BLaER1 (cell line): ENCODE measurements at regions not wholly inside any gene's neighbourhood (a gene's known extent, or its start where the extent isn't known, plus 50 kb on each side); places are given as distances from the start of the nearest gene placed in this dataset.

ENCODE experiments used
- H3K27ac ChIP-seq: shearing (Covaris generic); formaldehyde crosslinking; 2 replicates; pipeline ENCODE4 v1.8.1; 2022
- H3K27me3 ChIP-seq: shearing (Covaris generic); formaldehyde crosslinking; 2 replicates; pipeline ENCODE4 v1.8.1; 2022
- H3K36me3 ChIP-seq: shearing (Covaris generic); formaldehyde crosslinking; 2 replicates; pipeline ENCODE4 v1.8.1; 2022
- H3K4me1 ChIP-seq: shearing (Covaris generic); formaldehyde crosslinking; 2 replicates; pipeline ENCODE4 v1.8.1; 2022
- H3K4me2 ChIP-seq: shearing (Covaris generic); formaldehyde crosslinking; 2 replicates; pipeline ENCODE4 v1.8.1; 2022
- H3K4me3 ChIP-seq: shearing (Covaris generic); formaldehyde crosslinking; 2 replicates; pipeline ENCODE4 v1.8.1; 2022
- H3K9ac ChIP-seq: shearing (Covaris generic); formaldehyde crosslinking; 2 replicates; pipeline ENCODE4 v1.8.1; 2022
- H3K9me3 ChIP-seq: shearing (Covaris generic); formaldehyde crosslinking; 2 replicates; pipeline ENCODE4 v1.8.1; 2022
- H4K20me1 ChIP-seq: shearing (Covaris generic); formaldehyde crosslinking; 2 replicates; pipeline ENCODE4 v1.8.1; 2022
- Cebpa-rat ChIP-seq: shearing (Covaris generic); IDR thresholded peaks from 2 replicates; pipeline ENCODE4 v1.8.1; 2022

- Histone ChIP-seq H3K4me1 (0 out of 2 replicates have a peak, but pooled peaks cover 12% of the 10 kb centered on the region), H3K36me3 (no peaks in the 10 kb centered on the region), H3K9ac (no peak overlapping the region), H3K27ac (no peak overlapping the region), H4K20me1 (no peaks in the 10 kb centered on the region; the same call in 1 of the 2 replicates), H3K9me3 (no peaks in the 10 kb centered on the region), H3K27me3 (peaks cover 96% of the 10 kb centered on the region), H3K4me3 (no peak overlapping the region), H3K4me2 (no peak overlapping the region)
- no peak for TF ChIP-seq Cebpa-rat
Observed at GRCh38 chrX:134747006-134747405, 50.0 kb downstream of the PABIR2 start.

GRCh38 chrX:134746410-134746785 lies 50.6 kb downstream of the PABIR2 start:
- Histone ChIP-seq H3K27me3 (peaks cover 94% of the 10 kb centered on the region), H3K27ac (no peak overlapping the region), H3K4me2 (no peak overlapping the region), H3K4me1 (0 out of 2 replicates have a peak, but pooled peaks cover 12% of the 10 kb centered on the region), H3K4me3 (no peak overlapping the region), H3K36me3 (no peaks in the 10 kb centered on the region), H3K9ac (no peak overlapping the region), H4K20me1 (no peaks in the 10 kb centered on the region; the same call in 1 of the 2 replicates), H3K9me3 (no peaks in the 10 kb centered on the region)
- TF ChIP-seq Cebpa-rat, result no peak

GRCh38 chrX:134745636-134746409 lies 51.2 kb downstream of the PABIR2 start:
- TF ChIP-seq Cebpa-rat, result no peak
- Histone ChIP-seq H3K9me3 (no peaks in the 10 kb centered on the region), H3K27ac (no peak overlapping the region), H3K4me1 (0 out of 2 replicates have a peak, but pooled peaks cover 12% of the 10 kb centered on the region), H3K4me3 (no peak overlapping the region), H4K20me1 (no peaks in the 10 kb centered on the region; the same call in 1 of the 2 replicates), H3K9ac (no peak overlapping the region), H3K27me3 (peaks cover 92% of the 10 kb centered on the region), H3K36me3 (no peaks in the 10 kb centered on the region), H3K4me2 (no peak overlapping the region)

- Histone ChIP-seq H3K9me3 (no peaks in the 10 kb centered on the region), H3K27ac (no peak overlapping the region), H3K9ac (no peak overlapping the region), H3K27me3 (peaks cover 96% of the 10 kb centered on the region), H4K20me1 (no peaks in the 10 kb centered on the region), H3K4me2 (no peak overlapping the region; the same call in 1 of the 2 replicates), H3K4me3 (no peak overlapping the region), H3K4me1 (0 out of 2 replicates have a peak, but pooled peaks cover 12% of the 10 kb centered on the region), H3K36me3 (no peaks in the 10 kb centered on the region)
- no peak for TF ChIP-seq Cebpa-rat
Observed at GRCh38 chrX:134743091-134743490, 53.9 kb downstream of the PABIR2 start.

GRCh38 chrX:134742573-134742972 lies 54.4 kb downstream of the PABIR2 start:
- TF ChIP-seq Cebpa-rat, result no peak
- H3K27me3 ChIP-seq, result peaks cover 96% of the 10 kb centered on the region
- no peaks in the 10 kb centered on the region for H4K20me1 ChIP-seq
- H3K9me3 ChIP-seq, result no peaks in the 10 kb centered on the region
- H3K27ac ChIP-seq, result no peak overlapping the region
- 0 out of 2 replicates have a peak, but pooled peaks cover 12% of the 10 kb centered on the region for H3K4me1 ChIP-seq
- no peak overlapping the region for H3K9ac ChIP-seq
- H3K4me2 ChIP-seq, result no peak overlapping the region; the same call in 1 of the 2 replicates
- H3K36me3 ChIP-seq, result no peaks in the 10 kb centered on the region
- H3K4me3 ChIP-seq, result no peak overlapping the region

GRCh38 chrX:134741746-134742145 lies 55.3 kb downstream of the PABIR2 start:
- Histone ChIP-seq H3K27me3 (peaks cover 96% of the 10 kb centered on the region), H3K4me2 (no peak overlapping the region), H3K9ac (no peak overlapping the region), H3K4me3 (no peak overlapping the region), H3K36me3 (no peaks in the 10 kb centered on the region), H3K9me3 (no peaks in the 10 kb centered on the region), H4K20me1 (no peaks in the 10 kb centered on the region), H3K27ac (no peak overlapping the region), H3K4me1 (0 out of 2 replicates have a peak, but pooled peaks cover 12% of the 10 kb centered on the region)
- no peak for TF ChIP-seq Cebpa-rat

- Histone ChIP-seq H4K20me1 (peaks cover 5% of the 10 kb centered on the region; the same call in 1 of the 2 replicates), H3K4me2 (no peak overlapping the region), H3K36me3 (no peaks in the 10 kb centered on the region), H3K4me3 (no peak overlapping the region), H3K9me3 (no peaks in the 10 kb centered on the region), H3K4me1 (0 out of 2 replicates have a peak, but pooled peaks cover 8% of the 10 kb centered on the region), H3K27ac (no peak overlapping the region), H3K27me3 (peaks cover 97% of the 10 kb centered on the region), H3K9ac (no peak overlapping the region)
- TF ChIP-seq Cebpa-rat, result no peak
Observed at GRCh38 chrX:134738986-134739740, 57.8 kb downstream of the PABIR2 start.

GRCh38 chrX:134738445-134738844 lies 58.6 kb downstream of the PABIR2 start:
- Histone ChIP-seq H4K20me1 (peaks cover 5% of the 10 kb centered on the region; the same call in 1 of the 2 replicates), H3K27ac (no peak overlapping the region), H3K4me2 (no peak overlapping the region), H3K27me3 (peaks cover 97% of the 10 kb centered on the region), H3K4me3 (no peak overlapping the region), H3K9ac (no peak overlapping the region), H3K9me3 (no peaks in the 10 kb centered on the region), H3K4me1 (0 out of 2 replicates have a peak, but pooled peaks cover 8% of the 10 kb centered on the region), H3K36me3 (no peaks in the 10 kb centered on the region)
- no peak for TF ChIP-seq Cebpa-rat

- no peak for TF ChIP-seq Cebpa-rat
- no peaks in the 10 kb centered on the region for H3K9me3 ChIP-seq
- no peak overlapping the region for H3K4me3 ChIP-seq
- H3K4me1 ChIP-seq, result 0 out of 2 replicates have a peak, but pooled peaks cover 5% of the 10 kb centered on the region
- H3K27ac ChIP-seq, result no peak overlapping the region
- H3K36me3 ChIP-seq, result no peaks in the 10 kb centered on the region
- H4K20me1 ChIP-seq, result peaks cover 5% of the 10 kb centered on the region; the same call in 1 of the 2 replicates
- no peak overlapping the region for H3K9ac ChIP-seq
- peaks cover 97% of the 10 kb centered on the region for H3K27me3 ChIP-seq
- no peak overlapping the region for H3K4me2 ChIP-seq
Observed at GRCh38 chrX:134737721-134738369, 59.2 kb downstream of the PABIR2 start.
